ENCODE measurements at regions not wholly inside any gene's neighbourhood (a gene's known extent, or its start where the extent isn't known, plus 50 kb on each side); places are given as distances from the start of the nearest gene placed in this dataset.

DNA sequence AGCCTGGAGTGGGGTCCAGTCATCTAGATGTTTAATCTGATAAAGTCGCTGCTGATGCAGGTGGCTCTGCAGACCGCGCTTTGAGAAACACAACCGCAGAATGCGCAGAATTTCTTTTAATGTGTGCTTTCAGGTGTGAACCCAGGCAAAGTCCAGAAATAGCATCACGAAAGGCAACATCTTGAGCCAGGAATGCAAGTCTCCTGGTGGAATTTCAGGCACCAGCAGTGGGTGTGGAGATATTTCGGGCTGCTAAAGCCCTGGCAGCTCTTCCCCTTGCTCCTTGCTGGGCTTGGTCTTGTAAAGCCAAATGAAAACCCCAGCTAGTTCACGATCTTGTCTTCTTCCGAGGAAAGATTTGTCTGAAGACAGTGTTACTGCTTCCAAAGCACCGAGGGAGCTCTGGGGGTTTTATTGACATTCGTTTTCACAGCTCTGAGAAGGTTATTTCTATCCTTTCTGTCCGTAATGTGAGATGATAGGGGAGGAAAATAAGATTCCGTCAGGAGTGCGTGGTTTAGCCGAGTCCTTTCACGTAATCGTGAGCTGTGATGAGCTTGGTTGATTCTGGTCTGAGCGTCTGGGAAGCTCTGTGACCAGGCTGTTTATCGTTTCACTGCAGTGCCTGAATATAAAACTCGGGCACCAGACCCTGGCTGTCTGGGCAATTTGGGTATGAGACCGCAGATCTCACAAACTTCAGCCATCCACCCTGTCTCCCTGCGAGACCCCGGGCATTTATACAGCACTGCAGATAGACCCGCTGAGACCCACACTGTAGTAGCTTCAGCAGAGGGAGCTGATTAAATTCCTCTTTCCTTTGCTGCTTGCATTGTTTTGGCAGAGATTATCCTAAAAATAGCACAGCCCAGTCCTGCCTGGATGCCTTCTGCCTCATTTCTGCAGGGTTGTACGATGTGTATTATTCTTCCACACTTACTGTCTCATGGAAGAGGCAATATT, 67.0 kb upstream of the SLC25A26 start:
- CTCF ChIA-PET, result no interaction called here
- POLR2A ChIA-PET (ENCODE audit: low non-redundant PET), result no interaction called here
- DNase-seq (ENCODE audit: low spot score), result no peak
- no peak overlapping the region for H3K27ac ChIP-seq
- TF ChIP-seq, protein P1, sequence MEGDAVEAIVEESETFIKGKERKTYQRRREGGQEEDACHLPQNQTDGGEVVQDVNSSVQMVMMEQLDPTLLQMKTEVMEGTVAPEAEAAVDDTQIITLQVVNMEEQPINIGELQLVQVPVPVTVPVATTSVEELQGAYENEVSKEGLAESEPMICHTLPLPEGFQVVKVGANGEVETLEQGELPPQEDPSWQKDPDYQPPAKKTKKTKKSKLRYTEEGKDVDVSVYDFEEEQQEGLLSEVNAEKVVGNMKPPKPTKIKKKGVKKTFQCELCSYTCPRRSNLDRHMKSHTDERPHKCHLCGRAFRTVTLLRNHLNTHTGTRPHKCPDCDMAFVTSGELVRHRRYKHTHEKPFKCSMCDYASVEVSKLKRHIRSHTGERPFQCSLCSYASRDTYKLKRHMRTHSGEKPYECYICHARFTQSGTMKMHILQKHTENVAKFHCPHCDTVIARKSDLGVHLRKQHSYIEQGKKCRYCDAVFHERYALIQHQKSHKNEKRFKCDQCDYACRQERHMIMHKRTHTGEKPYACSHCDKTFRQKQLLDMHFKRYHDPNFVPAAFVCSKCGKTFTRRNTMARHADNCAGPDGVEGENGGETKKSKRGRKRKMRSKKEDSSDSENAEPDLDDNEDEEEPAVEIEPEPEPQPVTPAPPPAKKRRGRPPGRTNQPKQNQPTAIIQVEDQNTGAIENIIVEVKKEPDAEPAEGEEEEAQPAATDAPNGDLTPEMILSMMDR (conservative IDR thresholded peaks at IDR 0.05; ENCODE audit: low read depth), result no peak

DNA sequence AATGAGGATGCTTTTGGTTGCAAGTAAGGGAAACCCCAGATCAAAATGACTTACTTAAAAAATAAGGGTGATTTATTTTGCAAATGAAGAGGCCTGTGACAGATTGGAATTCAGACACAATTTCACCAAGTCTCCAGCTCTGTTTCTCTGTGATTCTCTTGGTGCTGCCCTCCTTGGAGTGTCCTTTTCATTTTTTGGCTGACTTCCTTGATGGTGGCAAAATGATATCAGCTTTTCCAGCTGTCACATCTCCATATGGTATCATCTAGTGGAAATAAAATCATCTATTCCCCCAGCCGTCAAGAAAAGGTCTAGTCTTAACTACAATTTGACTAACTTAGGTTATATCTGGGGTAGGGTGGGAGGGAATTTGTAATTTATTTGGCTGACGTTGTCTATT, 68.5 kb upstream of the SLC25A26 start:
- POLR2A ChIA-PET (ENCODE audit: low non-redundant PET), result no interaction called here
- CTCF ChIA-PET, result no interaction called here
- H3K27ac ChIP-seq, result no peak overlapping the region
- TF ChIP-seq, protein P1 (conservative IDR thresholded peaks at IDR 0.05; ENCODE audit: low read depth), result no peak
- no peak for DNase-seq (ENCODE audit: low spot score)

- ChIA-PET POLR2A (ENCODE audit: low non-redundant PET) (no interaction called here), CTCF (no interaction called here)
- H3K27ac ChIP-seq, result no peak overlapping the region
- TF ChIP-seq, protein P1 (conservative IDR thresholded peaks at IDR 0.05; ENCODE audit: low read depth), result no peak
- DNase-seq (ENCODE audit: low spot score), result no peak
Measured at GRCh38 chr3:66150977-66151376, 69.8 kb upstream of the SLC25A26 start.

DNA sequence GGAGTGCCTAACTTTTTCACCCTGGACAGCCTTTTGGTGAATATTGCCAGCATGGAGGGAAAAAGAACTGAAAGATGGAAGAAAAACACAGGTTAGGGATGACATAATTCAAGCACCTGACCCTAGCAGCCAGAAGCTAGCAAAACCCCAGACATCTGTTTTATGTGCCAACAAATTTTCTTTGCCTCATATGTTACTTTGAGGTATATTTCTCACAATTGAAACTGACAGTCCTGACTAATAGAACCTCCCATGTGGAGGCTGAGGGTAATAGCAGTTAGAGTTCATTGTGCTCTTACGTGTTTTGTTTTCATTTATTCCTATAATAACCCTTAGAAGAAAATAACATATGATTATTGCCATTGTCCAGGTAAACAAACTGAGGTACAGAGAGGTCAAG, 71.5 kb upstream of the SLC25A26 start:
- TF ChIP-seq, protein P1 (conservative IDR thresholded peaks at IDR 0.05; ENCODE audit: low read depth), result no peak
- CTCF ChIA-PET, result no interaction called here
- H3K27ac ChIP-seq, result no peak overlapping the region
- DNase-seq (ENCODE audit: low spot score), result no peak
- POLR2A ChIA-PET (ENCODE audit: low non-redundant PET), result no interaction called here

DNA sequence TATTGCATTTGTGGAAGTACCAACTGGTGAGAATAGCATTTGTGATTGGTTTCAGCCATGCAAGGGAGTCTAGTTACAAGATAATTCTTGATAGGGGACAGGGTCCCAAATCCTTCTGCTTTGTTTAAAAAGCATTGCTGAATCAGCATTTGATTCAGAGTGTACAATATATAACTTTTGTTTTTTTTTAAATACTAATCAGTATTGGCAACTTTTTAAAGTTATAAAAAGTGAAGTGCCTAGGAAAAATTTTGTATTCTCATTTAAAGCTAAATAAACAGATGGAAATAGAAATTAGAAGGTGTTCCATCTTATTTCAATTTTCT, 75.4 kb upstream of the SLC25A26 start:
- TF ChIP-seq, protein P1 (conservative IDR thresholded peaks at IDR 0.05; ENCODE audit: low read depth), result no peak
- no peak for DNase-seq (ENCODE audit: low spot score)
- H3K27ac ChIP-seq, result no peak overlapping the region
- ChIA-PET POLR2A (ENCODE audit: low non-redundant PET) (no interaction called here), CTCF (interaction anchor here (0.6 kb wide), 1 partner anchor 378 kb away, joined by 3 read pairs; no protein-coding TSS in a partner anchor)

GRCh38 chr3:66144568-66145407, 76.0 kb upstream of the SLC25A26 start:
- no peak for DNase-seq (ENCODE audit: low spot score)
- ChIA-PET POLR2A (ENCODE audit: low non-redundant PET) (no interaction called here), CTCF (no interaction called here)
- TF ChIP-seq, protein P1 (conservative IDR thresholded peaks at IDR 0.05; ENCODE audit: low read depth), result no peak
- no peak overlapping the region for H3K27ac ChIP-seq
